ENCODE measurements at regions not wholly inside any gene's neighbourhood (a gene's known extent, or its start where the extent isn't known, plus 50 kb on each side); places are given as distances from the start of the nearest gene placed in this dataset.

DNA sequence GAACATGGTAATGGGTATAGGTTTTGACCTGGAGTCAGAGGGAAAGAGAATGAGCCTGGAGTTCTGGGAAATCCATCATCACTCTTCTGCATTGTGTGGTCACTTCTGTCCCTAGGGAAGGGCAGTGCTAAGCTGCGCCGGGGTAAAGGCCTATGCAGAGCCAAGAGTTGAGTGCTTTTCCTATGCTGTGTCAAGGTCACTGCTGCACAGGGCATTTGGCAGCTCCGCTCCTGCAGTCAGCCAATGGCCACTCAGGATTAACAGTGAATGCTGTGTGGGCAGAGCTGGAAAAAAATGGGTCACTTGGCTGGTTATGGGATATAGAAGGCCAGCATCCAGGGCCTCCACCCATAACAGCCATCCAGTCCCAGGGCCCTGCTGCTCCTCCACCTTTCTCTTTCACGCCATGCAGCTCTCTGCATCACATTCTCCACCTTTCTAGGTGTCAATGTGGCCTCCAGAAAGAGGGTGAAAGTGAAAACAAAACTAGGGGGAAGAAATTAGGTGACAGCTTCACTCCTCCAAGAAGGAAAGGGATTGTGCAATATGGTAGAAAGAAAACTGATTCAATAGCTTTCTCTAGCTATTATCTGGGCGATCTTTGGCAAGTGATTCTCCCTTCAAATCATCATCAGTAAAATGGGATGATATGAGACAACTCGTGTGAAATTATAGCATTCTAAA lies 279.3 kb upstream of the ANKRD55 start:
- TF ChIP-seq, protein P1, sequence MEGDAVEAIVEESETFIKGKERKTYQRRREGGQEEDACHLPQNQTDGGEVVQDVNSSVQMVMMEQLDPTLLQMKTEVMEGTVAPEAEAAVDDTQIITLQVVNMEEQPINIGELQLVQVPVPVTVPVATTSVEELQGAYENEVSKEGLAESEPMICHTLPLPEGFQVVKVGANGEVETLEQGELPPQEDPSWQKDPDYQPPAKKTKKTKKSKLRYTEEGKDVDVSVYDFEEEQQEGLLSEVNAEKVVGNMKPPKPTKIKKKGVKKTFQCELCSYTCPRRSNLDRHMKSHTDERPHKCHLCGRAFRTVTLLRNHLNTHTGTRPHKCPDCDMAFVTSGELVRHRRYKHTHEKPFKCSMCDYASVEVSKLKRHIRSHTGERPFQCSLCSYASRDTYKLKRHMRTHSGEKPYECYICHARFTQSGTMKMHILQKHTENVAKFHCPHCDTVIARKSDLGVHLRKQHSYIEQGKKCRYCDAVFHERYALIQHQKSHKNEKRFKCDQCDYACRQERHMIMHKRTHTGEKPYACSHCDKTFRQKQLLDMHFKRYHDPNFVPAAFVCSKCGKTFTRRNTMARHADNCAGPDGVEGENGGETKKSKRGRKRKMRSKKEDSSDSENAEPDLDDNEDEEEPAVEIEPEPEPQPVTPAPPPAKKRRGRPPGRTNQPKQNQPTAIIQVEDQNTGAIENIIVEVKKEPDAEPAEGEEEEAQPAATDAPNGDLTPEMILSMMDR (IDR thresholded peaks at IDR 0.05; ENCODE audit: borderline replicate concordance, insufficient read depth, low read depth, low read length), result no peak
- H3K4me3 ChIP-seq (ENCODE audit: low read depth, low read length), result no peak overlapping the region

DNA sequence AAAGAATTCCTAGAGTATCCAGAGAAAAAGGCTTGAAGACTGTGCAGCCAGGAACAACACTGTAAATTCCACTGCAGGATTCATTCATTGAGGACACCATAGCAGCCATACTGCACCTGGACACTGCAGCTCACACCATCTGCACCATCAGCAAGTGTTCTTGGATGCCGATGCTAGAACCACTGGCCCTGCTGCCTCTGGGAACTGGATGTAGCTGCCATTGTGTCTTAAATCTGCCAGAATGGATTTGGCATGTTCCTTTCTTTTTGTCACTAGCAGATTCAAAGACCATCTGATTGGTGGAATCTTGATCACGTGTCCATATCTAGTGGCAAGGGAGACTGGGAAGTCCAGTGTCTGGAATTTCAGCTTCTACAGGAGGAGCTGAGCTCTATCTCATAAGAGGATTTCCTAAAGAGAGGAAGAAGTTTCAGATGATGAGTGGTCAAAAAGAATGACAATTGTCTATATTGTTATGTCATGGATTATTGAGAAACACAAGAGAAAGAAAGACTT lies 278.3 kb upstream of the ANKRD55 start:
- H3K4me3 ChIP-seq (ENCODE audit: low read depth, low read length), result no peak overlapping the region
- TF ChIP-seq, protein P1 (IDR thresholded peaks at IDR 0.05; ENCODE audit: borderline replicate concordance, insufficient read depth, low read depth, low read length), result no peak

DNA sequence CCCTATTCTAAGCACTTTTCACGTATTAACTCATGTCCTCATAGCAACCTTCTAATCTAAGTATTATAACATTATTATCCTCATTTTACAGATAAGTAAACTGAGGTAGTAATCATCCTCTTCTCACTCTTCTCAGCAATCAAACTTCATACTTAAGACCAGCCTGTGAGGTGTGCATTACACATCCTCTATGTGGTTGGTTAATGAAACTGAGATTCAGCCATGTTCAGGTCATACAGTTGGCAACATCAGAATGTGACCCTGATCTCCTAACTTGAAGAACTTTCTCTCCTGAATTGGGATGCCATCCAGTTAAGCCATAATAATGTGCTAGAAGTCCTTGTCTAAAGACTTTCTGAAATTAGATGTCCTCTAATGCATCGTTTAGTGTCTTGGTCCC lies 275.1 kb upstream of the ANKRD55 start:
- TF ChIP-seq, protein P1 (IDR thresholded peaks at IDR 0.05; ENCODE audit: borderline replicate concordance, insufficient read depth, low read depth, low read length), result no peak
- H3K4me3 ChIP-seq (ENCODE audit: low read depth, low read length), result no peak overlapping the region

DNA sequence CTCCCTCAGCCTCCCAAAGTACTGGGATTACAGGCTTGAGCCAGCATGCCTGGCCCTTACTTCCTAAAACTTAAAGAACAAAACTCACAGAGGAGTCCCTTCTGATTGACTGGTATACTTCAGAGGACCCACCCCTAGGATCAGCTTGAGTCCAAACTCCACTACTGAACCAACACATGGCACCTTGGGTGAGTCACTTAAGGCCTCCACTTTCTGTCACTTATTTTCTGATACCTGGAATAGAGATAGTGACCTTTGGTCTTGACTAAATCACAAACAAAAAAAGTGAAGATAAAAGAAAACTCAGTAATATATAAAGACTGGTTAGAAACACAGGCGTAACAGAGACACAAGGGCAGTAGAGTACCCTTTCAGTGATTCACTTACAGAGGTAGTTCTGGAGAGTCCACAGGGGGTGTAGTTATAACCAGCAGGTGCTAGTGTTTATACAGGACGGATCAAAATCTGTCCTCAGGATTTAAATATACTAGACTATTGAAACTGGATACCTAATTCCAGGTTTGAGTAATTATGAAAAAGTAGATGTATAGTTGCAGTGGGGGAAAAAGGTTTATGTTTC lies 274.3 kb upstream of the ANKRD55 start:
- TF ChIP-seq, protein P1 (IDR thresholded peaks at IDR 0.05; ENCODE audit: borderline replicate concordance, insufficient read depth, low read depth, low read length), result no peak
- no peak overlapping the region for H3K4me3 ChIP-seq (ENCODE audit: low read depth, low read length)

DNA sequence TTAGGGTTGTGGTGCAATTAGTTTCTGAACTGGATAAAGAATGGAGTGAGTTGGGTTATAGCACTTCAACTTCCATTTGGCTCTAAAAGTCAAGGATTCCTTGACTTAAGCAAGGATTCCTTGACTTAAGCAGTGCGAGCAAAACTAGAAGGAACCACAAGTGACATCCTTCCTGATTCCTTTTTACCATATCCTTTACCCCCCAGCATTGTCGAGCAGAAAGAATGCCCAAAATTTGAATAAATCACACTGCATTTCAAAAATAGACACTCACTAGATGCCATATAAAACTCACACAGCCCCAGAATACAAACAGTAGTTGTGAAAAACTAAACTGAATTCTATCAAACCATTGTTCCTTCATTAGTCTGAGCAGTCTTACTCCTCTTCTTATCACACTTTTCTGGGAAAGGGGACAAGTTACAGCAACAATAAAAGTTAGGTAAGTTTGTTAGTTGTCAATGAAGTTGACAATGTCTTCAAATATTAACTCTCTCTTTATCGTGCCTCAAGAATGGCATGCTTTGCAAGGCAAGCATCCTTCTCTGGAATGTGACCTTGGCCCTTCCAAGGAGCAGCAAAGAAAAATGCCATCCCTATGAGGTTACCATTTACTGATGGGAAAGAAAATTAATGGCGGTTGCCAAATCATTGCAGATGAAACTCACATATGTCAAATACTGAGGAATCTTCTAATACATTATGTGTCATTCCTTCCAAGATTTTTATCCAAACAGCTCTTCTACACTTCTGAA lies 273.3 kb upstream of the ANKRD55 start:
- TF ChIP-seq, protein P1 (IDR thresholded peaks at IDR 0.05; ENCODE audit: borderline replicate concordance, insufficient read depth, low read depth, low read length), result no peak

DNA sequence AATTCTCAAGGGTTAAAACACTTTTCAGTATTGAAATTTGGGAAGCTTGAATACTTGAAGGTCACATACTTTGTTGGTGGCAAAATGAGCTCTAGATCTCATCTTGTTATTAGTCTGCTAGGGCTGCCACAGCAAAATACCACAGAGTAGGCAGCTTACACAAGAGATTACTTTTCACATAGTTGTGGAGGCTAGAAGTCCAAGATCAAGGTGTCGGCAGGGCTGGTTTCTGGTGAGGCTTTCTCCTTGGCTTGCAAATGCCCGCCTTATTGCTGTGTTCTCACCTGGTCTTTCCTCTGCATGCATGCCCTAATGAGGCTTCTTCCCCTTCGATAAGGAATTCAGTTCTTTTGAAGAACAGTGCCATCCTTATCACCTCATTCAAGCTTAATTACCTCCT lies 270.8 kb upstream of the ANKRD55 start:
- no peak overlapping the region for H3K4me3 ChIP-seq (ENCODE audit: low read depth, low read length)
- TF ChIP-seq, protein P1 (IDR thresholded peaks at IDR 0.05; ENCODE audit: borderline replicate concordance, insufficient read depth, low read depth, low read length), result no peak

More for the DNA sequence above, 273.3 kb upstream of the ANKRD55 start:
- H3K4me3 ChIP-seq (ENCODE audit: low read depth, low read length), result no peak overlapping the region

Measured in GM12875 (cell line).